Central memory CD8-positive, alpha-beta T cell (primary cell): ENCODE measurements at regions not wholly inside any gene's neighbourhood (a gene's known extent, or its start where the extent isn't known, plus 50 kb on each side); places are given as distances from the start of the nearest gene placed in this dataset.

Source experiments
- ATAC-seq: fragments of 150-1000 bp; cut with Tn5 transposase; replicated peaks from 2 replicates; pipeline ENCODE4 v1.10.0; 2022; ENCODE audit warnings: mild to moderate bottlenecking, moderate FRiP score, moderate number of reproducible peaks; ENCODE audit not compliant: poor library complexity, severe bottlenecking; ENCODE audit errors: extremely low read depth
- DNase-seq, 2 donors: peaks; one replicate each; pipeline ENCODE4 v3.0.0; 2021; ENCODE audit warnings: low spot score in 2 of 2
- H3K27ac Mint-ChIP-seq: one replicate; pipeline ENCODE4 v1.8.0; 2022; ENCODE audit warnings: low read depth, mild to moderate bottlenecking, moderate library complexity, mixed read lengths
- H3K27me3 Mint-ChIP-seq: one replicate; pipeline ENCODE4 v1.8.0; 2022; ENCODE audit warnings: mixed read lengths
- H3K36me3 Mint-ChIP-seq: one replicate; pipeline ENCODE4 v1.8.0; 2022; ENCODE audit warnings: mild to moderate bottlenecking, moderate library complexity, mixed read lengths; ENCODE audit not compliant: insufficient read depth
- H3K4me1 Mint-ChIP-seq: one replicate; pipeline ENCODE4 v1.8.0; 2022; ENCODE audit warnings: mixed read lengths
- H3K4me3 Mint-ChIP-seq: one replicate; pipeline ENCODE4 v1.8.0; 2022; ENCODE audit warnings: mild to moderate bottlenecking, moderate library complexity, mixed read lengths
- H3K9me3 Mint-ChIP-seq: one replicate; pipeline ENCODE4 v1.8.0; 2022; ENCODE audit warnings: mixed read lengths

DNA sequence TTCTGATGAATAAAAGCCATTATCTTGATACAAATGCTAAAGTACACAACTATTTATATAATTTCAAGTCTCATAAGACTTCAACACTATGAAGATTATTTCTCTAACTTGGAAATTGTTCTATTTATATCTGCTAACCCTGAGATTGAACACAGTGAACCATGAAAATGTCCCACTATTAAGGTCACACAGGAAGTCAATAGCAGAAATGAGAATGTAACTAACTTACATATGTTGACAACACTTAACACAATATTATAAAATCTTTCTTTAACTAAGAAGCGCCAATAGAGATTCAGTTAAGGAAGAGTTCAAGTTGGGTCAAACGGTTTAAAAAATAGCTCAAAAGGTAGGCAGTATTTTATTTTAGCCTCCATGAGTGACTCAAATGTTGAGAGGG, 551.8 kb upstream of the CBLB start:
- Mint-ChIP-seq H3K4me1 (peaks cover 9% of the 10 kb centered on the region), H3K4me3 (no peak overlapping the region), H3K9me3 (no peaks in the 10 kb centered on the region), H3K27me3 (peaks cover 9% of the 10 kb centered on the region), H3K27ac (no peak overlapping the region), H3K36me3 (no peaks in the 10 kb centered on the region)
- DNase-seq: no peak
- ATAC-seq: no peak

DNA sequence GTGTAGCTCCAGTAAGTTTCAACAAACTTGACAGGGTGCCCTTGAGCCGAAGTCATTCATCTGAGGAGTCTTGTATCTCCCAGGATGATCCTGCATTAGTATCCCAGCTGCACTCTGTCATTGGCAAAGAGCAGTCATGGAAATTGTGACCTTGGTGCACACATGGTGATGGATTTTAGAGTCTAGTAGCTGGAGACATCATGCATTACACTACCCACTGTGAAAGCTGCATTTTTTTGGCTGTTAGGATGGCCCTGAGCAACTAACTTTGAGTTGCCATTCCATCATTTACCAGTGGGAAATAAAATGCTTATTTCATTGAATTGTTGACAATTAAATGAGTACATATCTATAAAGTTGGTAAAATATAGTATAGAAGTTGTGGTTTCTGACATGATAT, 552.6 kb upstream of the CBLB start:
- H3K36me3 Mint-ChIP-seq: no peaks in the 10 kb centered on the region
- ATAC-seq (no peak), DNase-seq (no peak)
- H3K27me3 Mint-ChIP-seq: peaks cover 9% of the 10 kb centered on the region
- no peak overlapping the region for H3K4me3 Mint-ChIP-seq
- no peak overlapping the region for H3K27ac Mint-ChIP-seq
- no peaks in the 10 kb centered on the region for H3K9me3 Mint-ChIP-seq
- peaks cover 10% of the 10 kb centered on the region for H3K4me1 Mint-ChIP-seq

DNA sequence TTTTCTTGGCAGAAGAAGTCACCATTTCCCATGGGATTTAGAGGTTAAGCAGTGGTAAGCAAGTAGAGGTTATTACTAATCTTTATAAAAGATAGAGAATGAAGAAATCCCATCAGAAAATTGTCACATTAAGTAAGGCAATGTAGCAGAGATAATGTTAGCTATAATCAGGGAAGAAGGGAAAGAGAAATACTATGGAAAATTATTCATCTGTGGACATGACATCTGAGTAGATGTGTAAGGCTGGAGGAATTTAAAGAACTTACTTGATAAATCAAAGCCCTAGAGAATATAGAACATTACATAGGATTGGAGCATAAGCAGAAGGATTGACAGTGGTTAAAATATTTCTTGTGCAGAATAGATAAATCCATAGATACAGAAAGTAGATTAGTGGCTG, 553.1 kb upstream of the CBLB start:
- Mint-ChIP-seq H3K4me1 (peaks cover 10% of the 10 kb centered on the region), H3K36me3 (no peaks in the 10 kb centered on the region), H3K27ac (no peak overlapping the region), H3K27me3 (peaks cover 9% of the 10 kb centered on the region), H3K4me3 (no peak overlapping the region), H3K9me3 (no peaks in the 10 kb centered on the region)
- ATAC-seq: no peak
- DNase-seq: no peak

DNA sequence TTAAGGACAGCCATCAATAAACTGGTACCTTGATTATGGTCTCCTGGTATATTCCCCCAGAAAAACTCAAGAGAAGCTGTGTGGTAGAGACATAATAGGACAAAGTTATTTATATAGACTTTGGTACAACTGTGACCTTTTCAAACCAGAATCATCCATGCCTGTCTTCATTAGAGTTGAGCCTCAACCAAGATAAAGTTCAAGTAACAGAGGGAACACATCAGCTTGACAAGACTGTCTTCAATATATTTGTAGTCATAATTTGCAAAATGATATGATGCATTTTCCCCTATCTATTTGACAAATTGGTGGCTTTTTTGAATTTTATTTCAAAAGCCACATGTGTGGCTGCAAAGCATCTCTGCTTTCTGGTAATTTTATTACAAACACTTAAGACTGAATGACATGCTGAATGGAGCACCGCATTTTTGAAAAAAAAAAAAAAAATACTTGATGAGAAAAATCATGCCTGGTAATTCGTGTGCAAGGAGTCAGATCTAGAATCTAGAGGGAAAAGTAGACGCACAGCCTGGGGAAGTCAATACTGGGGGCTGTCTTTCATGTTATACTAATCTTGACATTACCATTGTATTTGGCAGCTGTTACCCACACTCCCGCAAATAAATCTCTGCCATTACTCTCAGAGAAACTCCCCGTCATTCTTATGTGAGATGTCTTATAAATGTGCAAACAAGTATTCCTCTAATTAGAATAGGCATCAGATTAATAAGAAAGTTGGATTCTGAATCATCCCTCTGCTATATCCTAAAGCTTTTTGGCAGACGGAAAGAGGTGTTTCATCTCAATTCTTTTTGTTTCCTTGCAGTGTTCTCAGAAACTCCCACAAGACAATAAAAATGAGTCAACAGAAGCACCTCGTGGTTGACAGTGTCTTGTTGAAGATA, 554.8 kb upstream of the CBLB start:
- Mint-ChIP-seq H3K4me1 (peaks cover 10% of the 10 kb centered on the region), H3K27me3 (peaks cover 9% of the 10 kb centered on the region), H3K9me3 (no peaks in the 10 kb centered on the region), H3K36me3 (no peaks in the 10 kb centered on the region), H3K27ac (no peak overlapping the region), H3K4me3 (no peak overlapping the region)
- no peak for DNase-seq
- no peak for ATAC-seq

DNA sequence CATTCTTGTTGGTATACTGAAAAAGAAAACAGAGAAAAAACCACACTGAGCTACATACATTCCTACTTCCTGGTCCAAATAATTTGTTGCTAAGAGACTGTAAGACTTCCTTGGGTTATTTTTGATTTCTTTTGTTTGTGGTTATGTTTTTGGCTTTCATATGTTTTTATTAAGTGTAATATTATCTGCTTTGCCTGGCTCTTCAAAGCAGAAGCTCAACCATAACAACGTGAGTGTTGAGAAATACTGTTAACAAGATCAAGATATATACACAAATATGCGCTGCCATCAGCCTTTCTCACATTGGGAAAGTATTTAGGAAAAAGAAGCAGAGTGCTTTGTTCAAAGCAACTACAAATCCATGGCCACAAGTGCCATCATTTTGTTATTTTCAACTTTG, 556.2 kb upstream of the CBLB start:
- Mint-ChIP-seq H3K27ac (no peak overlapping the region), H3K9me3 (no peaks in the 10 kb centered on the region), H3K36me3 (no peaks in the 10 kb centered on the region), H3K4me3 (no peak overlapping the region), H3K27me3 (peaks cover 9% of the 10 kb centered on the region), H3K4me1 (peaks cover 10% of the 10 kb centered on the region)
- no peak for DNase-seq
- ATAC-seq: no peak

DNA sequence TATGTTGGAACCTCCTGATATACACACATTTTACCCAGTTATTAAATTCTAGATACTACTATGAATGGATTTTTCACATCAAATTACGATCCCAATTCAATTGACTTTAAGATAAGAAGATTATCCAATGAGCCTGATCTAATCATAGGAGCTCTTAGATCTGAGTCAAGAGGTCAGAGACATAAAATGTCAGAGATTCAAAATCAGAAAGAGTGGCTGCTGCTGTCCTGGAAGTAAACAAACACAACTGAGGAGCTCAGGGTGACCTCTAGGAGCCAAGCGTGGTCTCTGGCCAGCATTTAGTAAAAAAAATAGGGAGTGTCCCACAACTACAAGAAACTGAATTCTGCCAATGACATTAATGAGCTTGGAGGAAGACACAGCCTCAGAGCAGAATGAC, 557.1 kb upstream of the CBLB start:
- H3K27me3 Mint-ChIP-seq: peaks cover 9% of the 10 kb centered on the region
- ATAC-seq: no peak
- no peak overlapping the region for H3K4me3 Mint-ChIP-seq
- H3K4me1 Mint-ChIP-seq: peaks cover 10% of the 10 kb centered on the region
- H3K36me3 Mint-ChIP-seq: no peaks in the 10 kb centered on the region
- H3K27ac Mint-ChIP-seq: no peak overlapping the region
- no peak for DNase-seq
- H3K9me3 Mint-ChIP-seq: no peaks in the 10 kb centered on the region

DNA sequence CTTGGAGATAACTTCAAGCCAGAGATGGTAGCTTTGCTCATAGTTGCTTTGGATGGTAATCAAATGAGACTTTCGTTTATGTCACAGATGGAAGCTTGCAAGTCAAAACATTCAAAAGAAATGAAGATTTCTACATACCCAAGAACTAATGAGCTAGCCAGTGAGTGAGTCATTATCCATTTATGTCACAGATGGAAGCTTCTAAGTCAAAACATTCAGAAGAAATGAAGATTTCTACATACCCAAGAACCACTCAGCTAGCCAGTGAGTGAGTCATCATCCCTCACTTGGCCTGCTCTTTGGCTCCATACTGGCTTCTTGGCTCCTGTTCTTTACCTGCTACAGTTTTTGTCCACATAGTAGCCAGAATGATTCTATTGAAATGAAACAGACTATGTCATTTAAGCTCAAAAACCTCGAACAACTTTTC, 559.8 kb upstream of the CBLB start:
- no peaks in the 10 kb centered on the region for H3K36me3 Mint-ChIP-seq
- H3K27ac Mint-ChIP-seq: no peak overlapping the region
- ATAC-seq (no peak), DNase-seq (no peak)
- H3K27me3 Mint-ChIP-seq: no peaks in the 10 kb centered on the region
- no peak overlapping the region for H3K4me3 Mint-ChIP-seq
- no peaks in the 10 kb centered on the region for H3K9me3 Mint-ChIP-seq
- peaks cover 10% of the 10 kb centered on the region for H3K4me1 Mint-ChIP-seq

DNA sequence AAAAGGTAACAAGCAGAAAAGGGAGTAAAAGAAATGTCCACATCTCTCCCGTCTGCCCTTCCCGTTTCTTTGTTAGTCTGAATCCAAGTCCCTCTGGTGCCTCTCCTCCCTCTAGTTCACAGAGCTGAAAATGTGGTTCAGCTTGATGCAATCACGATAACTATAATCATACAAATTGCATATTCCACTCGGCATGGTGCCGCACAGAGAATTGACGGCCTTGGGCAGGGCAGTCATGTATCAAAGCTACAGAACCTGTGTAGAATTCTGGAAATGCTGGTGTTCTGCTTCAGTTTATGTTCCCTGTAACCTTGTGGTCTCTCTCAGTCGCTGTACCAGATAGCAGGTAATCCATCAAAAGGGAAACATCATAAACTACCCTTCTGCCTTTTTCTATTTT, 562.9 kb upstream of the CBLB start:
- Mint-ChIP-seq H3K4me3 (no peak overlapping the region), H3K27me3 (no peaks in the 10 kb centered on the region)
- DNase-seq: no peak

DNA sequence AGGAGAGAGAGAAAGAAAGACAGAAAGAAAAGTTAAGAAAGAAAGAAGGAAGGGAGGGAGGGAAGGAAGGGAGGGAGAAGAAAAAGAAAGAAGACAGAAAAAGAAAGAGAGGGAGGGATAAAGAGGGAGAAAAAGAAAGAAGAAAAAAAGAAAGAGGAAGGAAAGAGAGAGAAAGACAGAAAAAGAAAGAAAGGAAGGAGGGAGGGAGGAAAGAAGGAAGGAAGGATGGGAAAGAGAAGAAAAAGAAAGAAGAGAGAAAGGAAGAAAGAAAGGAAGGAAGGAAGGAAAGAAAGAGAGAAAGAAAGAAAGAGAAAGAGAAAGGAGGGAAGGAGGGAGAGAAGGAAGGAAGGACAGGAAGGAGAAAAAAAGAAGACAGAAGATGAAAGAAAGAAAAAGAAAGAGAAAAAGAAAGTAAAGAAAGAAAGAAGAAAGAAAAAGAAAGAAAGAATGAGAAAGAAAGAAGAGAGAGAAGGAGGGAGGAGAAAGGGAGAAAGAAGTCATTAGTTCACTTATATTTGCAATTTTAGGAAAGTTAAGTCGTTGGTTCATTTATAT, 567.2 kb upstream of the CBLB start:
- DNase-seq (no peak), ATAC-seq (no peak)
- Mint-ChIP-seq H3K27ac (no peak overlapping the region), H3K27me3 (no peaks in the 10 kb centered on the region), H3K9me3 (no peaks in the 10 kb centered on the region), H3K4me1 (peaks cover 9% of the 10 kb centered on the region), H3K4me3 (no peak overlapping the region), H3K36me3 (no peaks in the 10 kb centered on the region)

More for the DNA sequence above, 562.9 kb upstream of the CBLB start:
- ATAC-seq: no peak
- no peaks in the 10 kb centered on the region for H3K9me3 Mint-ChIP-seq
- no peak overlapping the region for H3K27ac Mint-ChIP-seq
- no peaks in the 10 kb centered on the region for H3K36me3 Mint-ChIP-seq
- peaks cover 9% of the 10 kb centered on the region for H3K4me1 Mint-ChIP-seq

DNA sequence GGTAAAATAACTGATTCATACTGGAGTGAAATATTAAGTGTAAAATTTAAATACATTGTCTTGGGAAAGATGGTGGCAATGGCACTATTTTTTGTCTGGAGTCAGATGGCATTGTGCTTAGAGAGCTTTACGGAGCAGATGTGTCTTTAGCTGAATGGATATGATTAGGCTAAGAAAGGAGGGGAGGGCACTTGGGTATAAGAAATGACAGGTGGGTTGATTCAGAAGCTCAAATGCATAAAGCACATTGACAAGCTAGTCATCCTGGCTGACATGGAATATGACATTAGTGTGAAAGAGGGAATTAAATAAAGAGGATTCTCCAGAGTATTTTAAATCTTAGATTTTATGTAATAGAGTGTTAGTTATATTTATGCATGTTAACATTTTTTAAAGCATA, 570.1 kb upstream of the CBLB start:
- Mint-ChIP-seq H3K4me1 (peaks cover 9% of the 10 kb centered on the region), H3K36me3 (no peaks in the 10 kb centered on the region), H3K9me3 (no peaks in the 10 kb centered on the region), H3K27ac (no peak overlapping the region), H3K4me3 (no peak overlapping the region), H3K27me3 (no peaks in the 10 kb centered on the region)
- ATAC-seq (no peak), DNase-seq (no peak)

DNA sequence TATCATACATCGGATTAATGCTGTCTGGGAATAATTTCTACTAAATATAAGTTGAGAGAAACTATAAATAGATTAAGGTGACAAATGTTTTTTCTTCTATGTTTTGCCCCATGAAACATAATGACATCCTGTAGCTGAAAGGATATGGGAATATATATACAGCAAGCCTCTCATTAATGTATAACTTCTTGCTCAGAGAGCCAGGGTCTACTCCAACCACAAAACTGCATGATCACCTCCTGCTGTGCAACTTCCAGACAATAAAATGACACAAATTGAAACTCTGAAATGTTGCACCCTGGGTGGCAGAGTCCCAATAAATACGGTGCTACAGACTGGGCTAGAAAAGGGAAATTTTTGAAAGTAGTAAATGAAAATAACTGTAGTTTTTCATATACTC, 571.9 kb upstream of the CBLB start:
- DNase-seq: no peak
- H3K36me3 Mint-ChIP-seq: no peaks in the 10 kb centered on the region

DNA sequence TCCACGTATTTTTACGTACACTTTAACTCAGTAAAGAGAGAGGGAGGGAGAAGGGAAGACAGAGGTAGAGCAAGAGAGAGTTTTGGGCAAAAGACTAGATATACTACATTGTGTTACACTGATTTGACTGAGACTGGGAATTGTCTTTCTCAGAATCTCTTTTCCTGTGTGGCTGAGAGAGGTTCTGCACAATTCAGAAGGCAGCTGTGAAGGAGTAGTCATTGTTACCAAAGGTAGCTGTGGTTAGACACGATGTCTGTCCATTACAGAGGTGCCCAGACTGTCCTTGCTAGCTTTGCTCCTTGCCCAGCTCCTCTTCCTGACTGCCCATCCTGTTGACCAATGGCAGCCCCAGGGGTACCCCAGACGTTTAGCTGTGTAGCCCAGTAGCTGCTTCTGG, 577.5 kb upstream of the CBLB start:
- DNase-seq: no peak
- Mint-ChIP-seq H3K27me3 (no peaks in the 10 kb centered on the region), H3K4me1 (no peaks in the 10 kb centered on the region), H3K36me3 (no peaks in the 10 kb centered on the region), H3K9me3 (peaks cover 11% of the 10 kb centered on the region), H3K4me3 (no peak overlapping the region), H3K27ac (no peak overlapping the region)
- ATAC-seq: no peak

More for the DNA sequence above, 571.9 kb upstream of the CBLB start:
- no peak overlapping the region for H3K27ac Mint-ChIP-seq
- H3K4me3 Mint-ChIP-seq: no peak overlapping the region
- H3K9me3 Mint-ChIP-seq: no peaks in the 10 kb centered on the region
- peaks cover 5% of the 10 kb centered on the region for H3K4me1 Mint-ChIP-seq
- ATAC-seq: no peak
- H3K27me3 Mint-ChIP-seq: no peaks in the 10 kb centered on the region

DNA sequence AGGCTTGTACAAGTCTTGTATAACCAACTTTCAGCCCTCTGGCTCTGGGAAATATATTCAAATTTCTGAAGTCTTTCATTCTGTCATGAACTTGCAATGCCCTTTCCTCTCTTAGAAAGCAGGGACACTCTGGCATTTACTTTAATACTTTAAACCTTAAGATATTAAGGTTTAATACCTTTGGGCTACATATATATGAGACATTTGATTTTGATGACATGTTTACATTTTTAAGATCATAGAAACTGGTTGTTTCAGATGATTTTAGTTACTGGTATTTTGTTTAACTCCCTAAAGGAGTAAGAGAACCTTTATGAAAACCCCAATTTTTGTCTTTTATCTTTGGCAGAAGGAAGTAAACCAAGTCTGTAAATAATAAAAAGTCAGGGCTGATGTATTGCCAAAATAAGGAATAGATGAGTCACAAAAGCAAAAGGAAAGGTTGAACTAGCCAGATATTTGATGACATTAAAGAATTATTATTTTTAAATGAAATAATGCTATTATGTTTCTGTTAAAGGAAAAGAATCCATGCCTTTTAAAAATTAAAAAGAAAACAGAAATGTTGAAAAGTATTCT, 579.0 kb upstream of the CBLB start:
- ATAC-seq (no peak), DNase-seq (no peak)
- no peaks in the 10 kb centered on the region for H3K27me3 Mint-ChIP-seq
- no peaks in the 10 kb centered on the region for H3K4me1 Mint-ChIP-seq
- H3K9me3 Mint-ChIP-seq: peaks cover 11% of the 10 kb centered on the region
- no peak overlapping the region for H3K4me3 Mint-ChIP-seq
- H3K36me3 Mint-ChIP-seq: no peaks in the 10 kb centered on the region
- no peak overlapping the region for H3K27ac Mint-ChIP-seq
